BE2C (cell line): ENCODE measurements at regions not wholly inside any gene's neighbourhood (a gene's known extent, or its start where the extent isn't known, plus 50 kb on each side); places are given as distances from the start of the nearest gene placed in this dataset.

ENCODE experiments used
- DNase-seq: peaks from one replicate; pipeline ENCODE4 v3.0.0-alpha.2; 2020
- H3K27me3 ChIP-seq: fragments of 250-450 bp; sonication (Bioruptor Pico); 2 replicates; pipeline ENCODE4 v1.5.1; 2020; ENCODE audit warnings: mild to moderate bottlenecking
- H3K36me3 ChIP-seq: fragments of 250-450 bp; sonication (Bioruptor Pico); 2 replicates; pipeline ENCODE4 v1.5.1; 2020; ENCODE audit warnings: mild to moderate bottlenecking
- H3K4me1 ChIP-seq: fragments of 250-450 bp; sonication (Bioruptor Pico); 2 replicates; pipeline ENCODE4 v1.5.1; 2020
- H3K4me3 ChIP-seq: 2 replicates; pipeline ENCODE4 v1.5.1; 2011; ENCODE audit warnings: low read depth, low read length
- H3K9me3 ChIP-seq: fragments of 250-450 bp; sonication (Bioruptor Pico); 2 replicates; pipeline ENCODE4 v1.5.1; 2020
- CTCF ChIP-seq: IDR thresholded peaks from 2 replicates; pipeline ENCODE4 v1.5.1; 2012; ENCODE audit warnings: mild to moderate bottlenecking, low read depth, low read length

- peaks cover 11% of the 10 kb centered on the region for H3K4me1 ChIP-seq
- no peaks in the 10 kb centered on the region for H3K27me3 ChIP-seq
- peak; percentile 48 for DNase-seq
- H3K4me3 ChIP-seq, result peak overlapping the region; percentile 23
- no peak for TF ChIP-seq CTCF
- no peaks in the 10 kb centered on the region for H3K9me3 ChIP-seq
- H3K36me3 ChIP-seq, result no peaks in the 10 kb centered on the region
Measured at GRCh38 chr11:47917599-47918369, 62.6 kb upstream of the PTPRJ start.

- Histone ChIP-seq H3K4me1 (peaks cover 11% of the 10 kb centered on the region), H3K9me3 (no peaks in the 10 kb centered on the region), H3K27me3 (no peaks in the 10 kb centered on the region), H3K4me3 (no peak overlapping the region; the same call in 1 of the 2 replicates), H3K36me3 (no peaks in the 10 kb centered on the region)
- TF ChIP-seq CTCF, result no peak
- DNase-seq, result peak; percentile 24
Measured at GRCh38 chr11:47916361-47916841, 64.0 kb upstream of the PTPRJ start.

GRCh38 chr11:47915783-47916182 lies 64.6 kb upstream of the PTPRJ start:
- Histone ChIP-seq H3K4me1 (peaks cover 11% of the 10 kb centered on the region), H3K9me3 (no peaks in the 10 kb centered on the region), H3K27me3 (no peaks in the 10 kb centered on the region), H3K36me3 (no peaks in the 10 kb centered on the region), H3K4me3 (no peak overlapping the region)
- DNase-seq, result peak; percentile 21
- TF ChIP-seq CTCF, result no peak

- H3K9me3 ChIP-seq, result no peaks in the 10 kb centered on the region
- H3K4me3 ChIP-seq, result no peak overlapping the region
- H3K27me3 ChIP-seq, result no peaks in the 10 kb centered on the region
- peaks cover 11% of the 10 kb centered on the region for H3K4me1 ChIP-seq
- DNase-seq, result no peak
- H3K36me3 ChIP-seq, result no peaks in the 10 kb centered on the region
- no peak for TF ChIP-seq CTCF
Measured at GRCh38 chr11:47915374-47915773, 65.0 kb upstream of the PTPRJ start.

GRCh38 chr11:47914743-47915142 lies 65.6 kb upstream of the PTPRJ start:
- H3K4me3 ChIP-seq, result no peak overlapping the region
- TF ChIP-seq CTCF, result no peak
- peaks cover 11% of the 10 kb centered on the region for H3K4me1 ChIP-seq
- H3K36me3 ChIP-seq, result no peaks in the 10 kb centered on the region
- DNase-seq, result peak; percentile 40
- H3K27me3 ChIP-seq, result no peaks in the 10 kb centered on the region
- no peaks in the 10 kb centered on the region for H3K9me3 ChIP-seq

GRCh38 chr11:47913529-47914244 lies 65.5 kb upstream of the NUP160 start:
- TF ChIP-seq CTCF, result no peak
- H3K27me3 ChIP-seq, result no peaks in the 10 kb centered on the region
- no peaks in the 10 kb centered on the region for H3K36me3 ChIP-seq
- H3K4me1 ChIP-seq, result peaks cover 11% of the 10 kb centered on the region
- DNase-seq, result no peak
- no peak overlapping the region for H3K4me3 ChIP-seq
- H3K9me3 ChIP-seq, result no peaks in the 10 kb centered on the region
